Stimulated activated memory B cell treated with anti-CD40 and anti-IgM and Interleukin-4, amounts not matched to agents 10 μg/mL and 1 μg/mL and 100 μg/mL, for 72 hours (primary cell): ENCODE measurements at regions not wholly inside any gene's neighbourhood (a gene's known extent, or its start where the extent isn't known, plus 50 kb on each side); places are given as distances from the start of the nearest gene placed in this dataset.

Experiments
- ATAC-seq: fragments of 150-1000 bp; cut with Tn5 transposase; 2 replicates; pipeline ENCODE4 v1.10.0; 2021
- H3K27ac Mint-ChIP-seq: one replicate; pipeline ENCODE4 v1.8.0; 2022; ENCODE audit warnings: mild to moderate bottlenecking, mixed read lengths
- H3K27me3 Mint-ChIP-seq: one replicate; pipeline ENCODE4 v1.8.0; 2022; ENCODE audit warnings: mixed read lengths
- H3K36me3 Mint-ChIP-seq: one replicate; pipeline ENCODE4 v1.8.0; 2022; ENCODE audit warnings: mixed read lengths
- H3K4me1 Mint-ChIP-seq: one replicate; pipeline ENCODE4 v1.8.0; 2022; ENCODE audit warnings: mixed read lengths
- H3K4me3 Mint-ChIP-seq: one replicate; pipeline ENCODE4 v1.8.0; 2022; ENCODE audit warnings: mild to moderate bottlenecking, moderate library complexity, mixed read lengths
- H3K9me3 Mint-ChIP-seq: one replicate; pipeline ENCODE4 v1.8.0; 2022; ENCODE audit warnings: mixed read lengths

DNA sequence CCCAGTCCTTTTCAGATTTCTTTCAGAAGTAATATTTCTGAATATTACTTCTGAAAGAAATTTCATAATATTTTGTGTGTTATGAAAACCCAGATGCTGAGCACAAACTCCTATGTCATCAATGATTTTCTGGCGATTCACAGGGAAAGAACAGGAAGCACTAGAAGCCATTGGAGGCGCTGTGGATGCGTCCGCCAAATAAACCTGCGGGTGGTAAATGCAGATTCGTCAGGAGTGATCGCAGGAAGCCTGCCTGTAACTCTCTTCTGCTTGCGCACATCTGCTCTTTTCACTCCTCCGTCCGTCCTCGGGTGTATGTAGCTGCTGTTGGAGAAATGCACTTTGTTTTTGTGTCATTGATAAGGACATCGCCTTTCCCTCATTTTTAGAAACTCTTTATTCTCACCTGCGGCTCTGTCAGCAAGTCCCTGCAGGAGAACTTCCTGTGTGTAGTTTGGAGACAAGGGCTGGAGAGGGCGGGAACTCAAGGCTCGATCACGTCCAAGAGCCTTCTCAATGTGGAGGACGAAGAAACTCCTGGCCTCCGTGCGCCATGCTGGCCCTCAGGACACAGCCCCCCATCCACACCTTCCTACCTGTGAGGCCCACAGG lies 483.8 kb downstream of the GALR1 start:
- H3K27ac Mint-ChIP-seq, result no peak overlapping the region
- no peaks in the 10 kb centered on the region for H3K4me1 Mint-ChIP-seq
- H3K9me3 Mint-ChIP-seq, result no peaks in the 10 kb centered on the region
- no peak for ATAC-seq
- peaks cover 8% of the 10 kb centered on the region for H3K27me3 Mint-ChIP-seq
- H3K36me3 Mint-ChIP-seq, result no peaks in the 10 kb centered on the region
- H3K4me3 Mint-ChIP-seq, result no peak overlapping the region

GRCh38 chr18:77736842-77737241 lies 487.2 kb downstream of the GALR1 start:
- Mint-ChIP-seq H3K4me1 (no peaks in the 10 kb centered on the region), H3K27me3 (peaks cover 8% of the 10 kb centered on the region), H3K36me3 (no peaks in the 10 kb centered on the region), H3K27ac (no peak overlapping the region), H3K9me3 (no peaks in the 10 kb centered on the region), H3K4me3 (no peak overlapping the region)
- no peak for ATAC-seq

DNA sequence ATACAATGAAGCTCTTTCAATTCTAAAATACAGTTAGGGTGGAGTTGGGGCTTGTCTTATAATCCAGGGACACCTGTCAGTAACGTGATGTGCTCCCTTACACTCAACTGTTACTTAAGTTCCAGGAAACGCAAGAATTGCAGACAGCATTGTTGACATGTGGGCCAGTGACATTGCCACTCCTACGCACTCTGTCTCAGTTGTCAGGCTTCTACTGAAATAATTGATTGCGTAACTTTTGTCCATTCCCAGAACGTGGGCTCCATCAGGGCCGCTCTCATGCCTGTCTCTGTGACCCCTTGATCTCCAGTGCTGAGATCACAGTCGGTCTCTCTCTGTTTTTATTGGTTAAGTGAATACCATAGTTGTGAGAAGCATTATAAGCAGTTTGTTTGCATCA lies 487.8 kb downstream of the GALR1 start:
- H3K36me3 Mint-ChIP-seq, result no peaks in the 10 kb centered on the region
- no peaks in the 10 kb centered on the region for H3K4me1 Mint-ChIP-seq
- H3K27ac Mint-ChIP-seq, result no peak overlapping the region
- no peak overlapping the region for H3K4me3 Mint-ChIP-seq
- H3K9me3 Mint-ChIP-seq, result no peaks in the 10 kb centered on the region
- peaks cover 8% of the 10 kb centered on the region for H3K27me3 Mint-ChIP-seq
- no peak for ATAC-seq

GRCh38 chr18:77749089-77749488 lies 499.4 kb downstream of the GALR1 start:
- no peak for ATAC-seq
- H3K4me3 Mint-ChIP-seq, result no peak overlapping the region
- H3K36me3 Mint-ChIP-seq, result no peaks in the 10 kb centered on the region
- peaks cover 8% of the 10 kb centered on the region for H3K27me3 Mint-ChIP-seq
- no peaks in the 10 kb centered on the region for H3K9me3 Mint-ChIP-seq
- no peak overlapping the region for H3K27ac Mint-ChIP-seq
- no peaks in the 10 kb centered on the region for H3K4me1 Mint-ChIP-seq

GRCh38 chr18:77750006-77750405 lies 500.4 kb downstream of the GALR1 start:
- H3K27ac Mint-ChIP-seq, result no peak overlapping the region
- no peaks in the 10 kb centered on the region for H3K36me3 Mint-ChIP-seq
- H3K4me1 Mint-ChIP-seq, result no peaks in the 10 kb centered on the region
- peaks cover 8% of the 10 kb centered on the region for H3K27me3 Mint-ChIP-seq
- ATAC-seq, result no peak
- no peak overlapping the region for H3K4me3 Mint-ChIP-seq
- no peaks in the 10 kb centered on the region for H3K9me3 Mint-ChIP-seq

GRCh38 chr18:77754475-77755044 lies 504.9 kb downstream of the GALR1 start:
- Mint-ChIP-seq H3K4me3 (no peak overlapping the region), H3K27ac (no peak overlapping the region), H3K36me3 (no peaks in the 10 kb centered on the region), H3K4me1 (no peaks in the 10 kb centered on the region), H3K9me3 (no peaks in the 10 kb centered on the region), H3K27me3 (peaks cover 8% of the 10 kb centered on the region)
- ATAC-seq, result no peak

- ATAC-seq, result no peak
- Mint-ChIP-seq H3K27me3 (peaks cover 8% of the 10 kb centered on the region), H3K36me3 (no peaks in the 10 kb centered on the region), H3K4me1 (no peaks in the 10 kb centered on the region), H3K4me3 (no peak overlapping the region), H3K27ac (no peak overlapping the region), H3K9me3 (no peaks in the 10 kb centered on the region)
Measured at GRCh38 chr18:77755187-77755586, 505.5 kb downstream of the GALR1 start.

- H3K9me3 Mint-ChIP-seq, result peaks cover 7% of the 10 kb centered on the region
- H3K27ac Mint-ChIP-seq, result no peak overlapping the region
- ATAC-seq, result no peak
- H3K4me1 Mint-ChIP-seq, result peaks cover 5% of the 10 kb centered on the region
- no peaks in the 10 kb centered on the region for H3K27me3 Mint-ChIP-seq
- H3K4me3 Mint-ChIP-seq, result no peak overlapping the region
- no peaks in the 10 kb centered on the region for H3K36me3 Mint-ChIP-seq
Measured at GRCh38 chr18:77761332-77761731, 511.7 kb downstream of the GALR1 start.

- no peak for ATAC-seq
- no peaks in the 10 kb centered on the region for H3K36me3 Mint-ChIP-seq
- H3K27ac Mint-ChIP-seq, result no peak overlapping the region
- no peaks in the 10 kb centered on the region for H3K27me3 Mint-ChIP-seq
- peaks cover 7% of the 10 kb centered on the region for H3K9me3 Mint-ChIP-seq
- H3K4me3 Mint-ChIP-seq, result no peak overlapping the region
- H3K4me1 Mint-ChIP-seq, result peaks cover 5% of the 10 kb centered on the region
Measured at GRCh38 chr18:77762014-77762413, 512.4 kb downstream of the GALR1 start.

DNA sequence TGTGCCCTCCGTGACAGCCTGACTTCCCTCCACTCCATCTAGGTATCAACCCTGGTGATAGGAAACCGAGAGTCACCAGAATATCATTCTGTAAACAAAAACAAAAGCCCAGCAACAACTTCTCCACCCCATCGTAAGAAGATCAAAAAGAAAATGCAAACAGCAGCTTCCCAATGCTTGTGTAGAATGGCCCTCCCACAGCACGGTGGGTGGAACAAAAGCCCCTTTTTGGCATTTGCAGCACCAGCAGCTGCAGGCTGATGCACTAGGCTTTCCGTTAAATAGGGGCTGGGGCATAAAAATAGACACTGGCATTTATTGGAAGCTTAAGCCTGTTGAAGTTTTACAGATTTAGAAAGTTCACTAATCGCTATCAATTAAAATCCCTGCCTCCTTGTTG lies 513.0 kb downstream of the GALR1 start:
- peaks cover 5% of the 10 kb centered on the region for H3K4me1 Mint-ChIP-seq
- H3K27me3 Mint-ChIP-seq, result no peaks in the 10 kb centered on the region
- H3K9me3 Mint-ChIP-seq, result peaks cover 7% of the 10 kb centered on the region
- ATAC-seq, result no peak
- H3K4me3 Mint-ChIP-seq, result no peak overlapping the region
- no peaks in the 10 kb centered on the region for H3K36me3 Mint-ChIP-seq
- no peak overlapping the region for H3K27ac Mint-ChIP-seq

DNA sequence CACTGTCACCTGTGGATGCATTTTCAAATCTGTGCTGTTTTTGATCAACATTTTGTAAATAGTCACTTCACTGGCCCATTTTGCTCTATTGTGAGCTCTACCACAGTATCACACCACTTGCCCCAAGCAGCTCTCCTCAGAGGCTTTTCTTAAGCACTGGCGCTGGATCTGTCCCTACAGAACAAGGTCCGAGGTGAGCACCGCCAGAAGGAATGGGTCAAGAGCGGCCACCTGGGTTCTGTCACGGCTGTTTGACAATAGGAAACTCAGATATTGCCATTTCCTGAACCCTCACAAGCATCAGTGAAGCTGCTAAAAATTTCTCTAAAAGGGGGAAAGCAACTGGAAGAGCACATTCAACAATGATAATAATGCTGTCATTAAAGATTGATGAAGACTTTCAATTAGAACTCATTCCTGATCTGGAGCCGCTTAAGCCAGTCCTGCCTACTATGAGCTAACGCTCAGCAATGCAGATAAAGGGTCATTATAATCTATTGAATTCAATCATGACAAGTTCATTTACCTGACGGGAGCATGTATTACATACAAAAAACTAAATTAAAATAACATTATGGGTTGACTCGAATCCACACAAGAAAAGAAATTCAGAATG lies 514.0 kb downstream of the GALR1 start:
- H3K27me3 Mint-ChIP-seq, result no peaks in the 10 kb centered on the region
- peaks cover 5% of the 10 kb centered on the region for H3K4me1 Mint-ChIP-seq
- H3K4me3 Mint-ChIP-seq, result no peak overlapping the region
- no peak for ATAC-seq
- no peaks in the 10 kb centered on the region for H3K36me3 Mint-ChIP-seq
- no peak overlapping the region for H3K27ac Mint-ChIP-seq
- H3K9me3 Mint-ChIP-seq, result peaks cover 7% of the 10 kb centered on the region

DNA sequence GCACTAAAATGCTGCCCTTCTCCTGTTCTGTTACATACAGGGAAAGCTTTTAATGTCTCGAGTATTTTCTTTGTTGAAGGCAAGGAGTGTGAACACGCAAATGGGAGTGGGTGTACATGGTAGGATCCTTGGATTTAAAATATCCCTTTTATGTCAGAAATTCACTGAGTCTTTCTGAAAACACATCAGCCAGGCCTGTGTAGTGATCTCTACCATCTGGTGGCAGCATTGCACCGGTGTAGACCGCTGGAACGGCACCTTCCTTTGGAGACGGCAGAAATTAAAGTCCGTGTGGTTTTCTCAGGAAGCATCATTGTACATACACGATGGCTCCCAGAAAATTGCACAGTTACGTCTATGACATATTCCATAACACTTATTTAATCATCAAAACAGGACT lies 515.8 kb downstream of the GALR1 start:
- Mint-ChIP-seq H3K4me1 (peaks cover 5% of the 10 kb centered on the region), H3K4me3 (no peak overlapping the region), H3K9me3 (peaks cover 7% of the 10 kb centered on the region), H3K36me3 (no peaks in the 10 kb centered on the region), H3K27ac (no peak overlapping the region), H3K27me3 (no peaks in the 10 kb centered on the region)
- ATAC-seq, result no peak

DNA sequence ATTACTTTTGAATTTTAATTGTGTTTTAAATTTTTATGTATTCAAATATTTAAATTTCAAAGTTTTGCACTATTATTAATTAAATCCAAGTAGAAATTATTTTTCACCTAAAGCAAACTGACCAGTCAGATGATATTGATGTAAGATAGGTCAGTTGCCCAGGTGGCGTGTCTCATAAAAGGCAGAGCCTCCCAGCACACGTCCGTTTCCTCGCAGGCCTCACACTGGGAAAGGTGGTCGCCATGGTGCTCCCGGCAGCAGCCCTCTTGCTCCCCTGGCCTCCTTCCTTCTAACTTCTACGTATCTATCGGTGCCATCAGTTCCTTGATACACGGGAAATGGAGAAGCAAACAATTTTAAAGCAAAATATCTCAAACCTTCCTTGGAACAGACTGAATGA lies 516.8 kb downstream of the GALR1 start:
- ATAC-seq, result no peak
- Mint-ChIP-seq H3K36me3 (no peaks in the 10 kb centered on the region), H3K27ac (no peak overlapping the region), H3K4me3 (no peak overlapping the region), H3K9me3 (peaks cover 1% of the 10 kb centered on the region), H3K4me1 (peaks cover 5% of the 10 kb centered on the region), H3K27me3 (no peaks in the 10 kb centered on the region)

GRCh38 chr18:77772177-77772576 lies 522.5 kb downstream of the GALR1 start:
- Mint-ChIP-seq H3K27ac (no peak overlapping the region), H3K27me3 (no peaks in the 10 kb centered on the region), H3K36me3 (no peaks in the 10 kb centered on the region), H3K4me1 (no peaks in the 10 kb centered on the region), H3K4me3 (no peak overlapping the region), H3K9me3 (peaks cover 3% of the 10 kb centered on the region)
- ATAC-seq, result no peak

DNA sequence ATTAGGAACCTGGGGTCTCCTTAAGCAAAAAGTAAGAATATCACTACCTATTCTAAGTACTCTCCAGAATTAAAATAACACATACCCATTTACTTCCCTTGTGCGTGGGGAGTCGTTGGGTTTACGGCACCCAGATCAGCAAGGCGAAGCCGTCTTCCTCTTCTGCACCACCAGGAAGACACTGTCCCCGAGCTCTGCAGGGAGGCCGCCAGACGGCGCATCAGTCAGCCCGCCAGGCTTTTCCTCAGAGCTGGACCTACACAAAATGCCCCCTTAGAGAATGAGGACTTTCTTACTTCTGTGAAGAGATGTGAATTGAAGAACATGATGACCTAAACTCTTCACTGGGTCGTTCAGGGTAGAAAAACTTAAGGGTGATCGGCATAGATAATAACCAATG lies 526.5 kb downstream of the GALR1 start:
- Mint-ChIP-seq H3K9me3 (peaks cover 3% of the 10 kb centered on the region), H3K27me3 (no peaks in the 10 kb centered on the region), H3K4me3 (no peak overlapping the region), H3K27ac (no peak overlapping the region), H3K4me1 (no peaks in the 10 kb centered on the region), H3K36me3 (no peaks in the 10 kb centered on the region)
- no peak for ATAC-seq

- no peaks in the 10 kb centered on the region for H3K4me1 Mint-ChIP-seq
- H3K36me3 Mint-ChIP-seq, result no peaks in the 10 kb centered on the region
- H3K4me3 Mint-ChIP-seq, result no peak overlapping the region
- no peak overlapping the region for H3K27ac Mint-ChIP-seq
- peaks cover 3% of the 10 kb centered on the region for H3K9me3 Mint-ChIP-seq
- ATAC-seq, result no peak
- H3K27me3 Mint-ChIP-seq, result no peaks in the 10 kb centered on the region
Measured at GRCh38 chr18:77777163-77777562, 527.5 kb downstream of the GALR1 start.
